Lower lobe of right lung (tissue), 2 donors: ENCODE measurements at regions not wholly inside any gene's neighbourhood (a gene's known extent, or its start where the extent isn't known, plus 50 kb on each side); places are given as distances from the start of the nearest gene placed in this dataset.
"Not testable (repeated sequence)": the region's sequence is repeated elsewhere in the genome, so short reads cannot be mapped to it uniquely, and the experiment has no call there.

Experiments
- ATAC-seq, 2 donors: fragments of 200-7000 bp; cut with Tn5 transposase; one replicate each; pipeline ENCODE4 v1.9.1; 2020 to 2022; ENCODE audit warnings: mild to moderate bottlenecking in 2 of 2, moderate library complexity in 2 of 2
- DNase-seq: peaks from one replicate; pipeline ENCODE4 v3.0.0-alpha.2; 2020
- H3K27ac ChIP-seq: fragments of 200-600 bp; one replicate; pipeline ENCODE4 v1.8.0; 2022
- H3K27me3 ChIP-seq: fragments of 200-600 bp; one replicate; pipeline ENCODE4 v1.8.0; 2022; ENCODE audit warnings: low read depth
- H3K36me3 ChIP-seq: fragments of 200-600 bp; one replicate; pipeline ENCODE4 v1.8.0; 2022; ENCODE audit warnings: mild to moderate bottlenecking
- H3K4me1 ChIP-seq: fragments of 200-600 bp; one replicate; pipeline ENCODE4 v1.8.0; 2022
- H3K4me3 ChIP-seq: fragments of 200-600 bp; one replicate; pipeline ENCODE4 v1.8.0; 2022; ENCODE audit warnings: mild to moderate bottlenecking
- H3K9me3 ChIP-seq: fragments of 200-600 bp; one replicate; pipeline ENCODE4 v1.8.0; 2022
- CTCF ChIP-seq: fragments of 200-600 bp; IDR thresholded peaks from one replicate; pipeline ENCODE4 v1.8.0; 2022; ENCODE audit warnings: antibody characterized with exemption, mild to moderate bottlenecking
- intact Hi-C: fragments of 100-400 bp; cut with DNase I; formaldehyde crosslinking; loops from one replicate; pipeline ENCODE4 v1.11.0; 2022
- donor health status: DM: no; HTN: yes; CAD: no; lungs with severe emphysema.

GRCh38 chr6:148021699-148022098 is 320.9 kb upstream of the SASH1 start:
- intact Hi-C loops, result no loop called here
- peaks cover 12% of the 10 kb centered on the region for H3K4me1 ChIP-seq
- DNase-seq (peak; percentile 68), ATAC-seq (peak in 1 of 2 donors; percentile 78)
- no peak overlapping the region for H3K27ac ChIP-seq
- no peaks in the 10 kb centered on the region for H3K9me3 ChIP-seq
- H3K36me3 ChIP-seq, result no peaks in the 10 kb centered on the region
- no peaks in the 10 kb centered on the region for H3K27me3 ChIP-seq
- no peak overlapping the region for H3K4me3 ChIP-seq
- no peak for TF ChIP-seq CTCF

- H3K4me3 ChIP-seq, ATAC-seq, H3K27me3 ChIP-seq, H3K27ac ChIP-seq, H3K9me3 ChIP-seq, intact Hi-C loops, DNase-seq, H3K36me3 ChIP-seq: not testable (repeated sequence)
- H3K4me1 ChIP-seq, result peaks cover 12% of the 10 kb centered on the region
Measured at GRCh38 chr6:148022279-148022678, 320.4 kb upstream of the SASH1 start.

- peak; percentile 84 to 90 for ATAC-seq
- H3K4me1 ChIP-seq, result no peaks in the 10 kb centered on the region
- no peak overlapping the region for H3K27ac ChIP-seq
- intact Hi-C loops, result no loop called here
- DNase-seq, result no peak
- H3K4me3 ChIP-seq, result no peak overlapping the region
- H3K36me3 ChIP-seq, result no peaks in the 10 kb centered on the region
- no peaks in the 10 kb centered on the region for H3K9me3 ChIP-seq
- H3K27me3 ChIP-seq, result no peaks in the 10 kb centered on the region
- no peak for TF ChIP-seq CTCF
Measured at GRCh38 chr6:148027201-148027600, 315.4 kb upstream of the SASH1 start.

GRCh38 chr6:148035806-148036390 is 306.7 kb upstream of the SASH1 start:
- Histone ChIP-seq H3K36me3 (no peaks in the 10 kb centered on the region), H3K27me3 (no peaks in the 10 kb centered on the region), H3K4me3 (no peak overlapping the region), H3K4me1 (no peaks in the 10 kb centered on the region), H3K27ac (no peak overlapping the region), H3K9me3 (no peaks in the 10 kb centered on the region)
- DNase-seq (no peak), ATAC-seq (no peak)
- intact Hi-C loops, result no loop called here
- TF ChIP-seq CTCF, result no peak

- DNase-seq, result no peak
- no peaks in the 10 kb centered on the region for H3K27me3 ChIP-seq
- H3K36me3 ChIP-seq, result no peaks in the 10 kb centered on the region
- no peaks in the 10 kb centered on the region for H3K9me3 ChIP-seq
- no peaks in the 10 kb centered on the region for H3K4me1 ChIP-seq
- no peak for TF ChIP-seq CTCF
- no peak overlapping the region for H3K27ac ChIP-seq
- no peak for ATAC-seq
- no peak overlapping the region for H3K4me3 ChIP-seq
- intact Hi-C loops, result no loop called here
Measured at GRCh38 chr6:148037496-148037895, 305.1 kb upstream of the SASH1 start.

- no peaks in the 10 kb centered on the region for H3K36me3 ChIP-seq
- intact Hi-C loops, result no loop called here
Measured at GRCh38 chr6:148041546-148041945, 301.1 kb upstream of the SASH1 start.

More at GRCh38 chr6:148041546-148041945, 301.1 kb upstream of the SASH1 start:
- no peak for ATAC-seq
- H3K4me1 ChIP-seq, result no peaks in the 10 kb centered on the region
- no peaks in the 10 kb centered on the region for H3K9me3 ChIP-seq
- DNase-seq, result no peak
- no peak overlapping the region for H3K4me3 ChIP-seq
- TF ChIP-seq CTCF, result no peak
- no peaks in the 10 kb centered on the region for H3K27me3 ChIP-seq
- H3K27ac ChIP-seq, result no peak overlapping the region
